Hypothalamus (tissue), 51 donors: ENCODE measurements at regions not wholly inside any gene's neighbourhood (a gene's known extent, or its start where the extent isn't known, plus 50 kb on each side); places are given as distances from the start of the nearest gene placed in this dataset.
"Not testable (repeated sequence)": the region's sequence is repeated elsewhere in the genome, so short reads cannot be mapped to it uniquely, and the experiment has no call there.

Source experiments
- DNase-seq, 51 donors: peaks; one replicate each; lab custom pipeline; 2025; lab: John Stamatoyannopoulos, UW

DNA sequence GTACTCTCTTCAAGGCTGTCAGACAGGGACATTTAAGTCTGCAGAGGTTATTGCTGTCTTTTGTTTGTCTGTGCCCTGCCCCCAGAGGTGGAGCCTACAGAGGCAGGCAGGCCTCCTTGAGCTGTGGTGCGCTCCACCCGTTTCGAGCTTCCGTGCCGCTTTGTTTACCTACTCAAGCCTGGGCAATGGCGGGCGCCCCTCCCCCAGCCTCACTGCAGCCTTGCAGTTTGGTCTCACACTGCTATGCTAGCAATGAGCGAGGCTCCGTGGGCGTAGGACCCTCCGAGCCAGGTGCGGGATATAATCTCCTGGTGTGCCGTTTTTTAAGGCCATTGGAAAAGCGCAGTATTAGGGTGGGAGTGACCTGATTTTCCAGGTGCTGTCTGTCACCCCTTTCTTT lies 373.4 kb downstream of the DNAJB9 start:
- DNase-seq = not testable (repeated sequence)

DNA sequence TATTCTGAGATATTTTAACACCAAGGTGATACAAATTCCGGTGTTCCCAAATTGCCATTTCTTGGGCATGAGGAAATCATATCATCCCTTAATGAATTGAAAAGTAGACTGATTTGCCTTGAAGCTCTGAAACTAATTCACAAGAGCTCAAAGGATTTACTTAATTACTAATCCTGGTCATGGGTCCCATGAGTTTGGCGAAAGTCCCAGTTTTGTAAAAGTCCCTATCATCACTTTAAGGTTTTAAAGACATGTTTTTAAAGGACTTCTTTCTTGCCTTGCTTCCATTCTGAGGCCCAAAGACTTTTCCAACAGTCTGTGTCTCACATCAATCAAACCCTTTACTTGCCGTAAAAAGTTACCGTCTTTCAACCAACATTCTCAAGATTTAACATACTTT lies 377.9 kb downstream of the DNAJB9 start:
- DNase-seq = no peak

DNA sequence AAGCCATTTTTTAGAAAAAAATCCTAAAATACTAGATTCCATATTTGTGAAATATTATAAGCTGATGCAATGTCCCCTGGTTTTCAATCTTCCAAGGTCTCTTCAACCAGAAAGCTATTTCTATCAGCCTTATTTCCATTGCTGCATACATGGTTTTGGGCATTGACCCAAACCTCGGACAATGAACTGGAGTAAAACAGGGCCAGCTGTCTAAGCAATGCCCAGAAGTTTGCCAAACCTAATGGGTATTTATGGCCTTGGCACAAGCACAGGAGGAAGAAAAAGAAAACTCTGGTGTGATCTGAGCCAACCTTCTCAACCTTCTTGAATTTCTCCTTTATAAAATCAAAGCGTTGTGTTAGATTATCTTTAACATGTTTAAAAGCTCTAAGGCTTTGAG lies 402.3 kb downstream of the DNAJB9 start:
- peak in 1 of 51 donors; percentile 12 for DNase-seq

DNA sequence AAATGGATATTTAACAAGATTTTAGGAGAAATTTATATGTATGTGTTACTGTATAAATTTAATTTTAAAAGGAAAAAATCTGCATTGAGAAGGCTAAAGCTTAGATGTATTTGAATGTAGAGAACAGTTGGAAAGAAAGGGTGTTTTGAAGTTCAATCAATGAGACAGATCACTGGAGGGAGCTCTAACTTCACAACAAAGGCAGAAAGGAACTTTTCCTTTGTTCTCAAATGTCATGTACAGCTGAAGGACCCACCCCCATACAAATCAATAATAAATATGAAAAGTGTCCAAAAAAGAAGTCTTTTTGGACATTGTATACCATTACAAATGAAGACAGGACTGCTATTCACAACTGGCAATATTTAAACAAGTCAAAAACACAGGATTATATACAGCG lies 403.4 kb downstream of the DNAJB9 start:
- DNase-seq = no peak

DNA sequence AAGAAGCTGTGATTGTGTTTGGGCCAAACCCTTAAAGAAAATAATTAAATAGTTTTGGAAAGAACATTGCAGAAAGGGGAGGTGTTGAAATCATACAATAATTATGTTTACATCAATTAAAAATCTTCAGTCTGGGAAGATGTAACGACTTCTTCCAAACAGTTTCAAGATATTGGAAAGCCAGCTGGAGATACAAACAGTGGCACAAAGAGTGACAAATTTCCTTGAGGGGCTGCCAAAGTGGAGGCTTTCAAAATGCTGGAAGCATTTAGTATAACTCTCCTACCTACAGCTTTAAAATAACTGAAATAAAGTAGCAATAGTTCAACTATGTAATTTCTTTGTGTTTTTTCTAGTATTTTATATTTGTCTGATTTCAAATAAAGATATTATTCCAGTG lies 405.0 kb downstream of the DNAJB9 start:
- no peak for DNase-seq

DNA sequence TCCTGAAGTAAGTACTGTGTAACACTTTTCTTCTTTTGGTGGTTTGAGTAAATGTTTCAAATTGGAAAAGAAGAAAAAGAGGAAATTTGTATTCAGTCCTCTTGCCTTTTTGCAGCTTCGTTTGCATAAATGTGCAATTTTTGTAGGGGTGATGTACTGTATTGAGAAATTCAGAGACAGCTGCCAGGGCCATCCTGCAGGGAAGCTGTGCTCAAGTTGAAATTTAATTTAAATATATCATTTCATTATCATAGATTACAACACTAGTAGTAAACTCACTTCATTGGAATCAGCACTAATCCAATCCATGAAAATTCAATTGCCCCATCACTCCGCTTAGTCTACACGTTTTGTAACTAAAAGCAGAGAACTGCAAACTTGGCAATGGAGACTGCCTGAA lies 415.4 kb downstream of the DNAJB9 start:
- no peak for DNase-seq

DNA sequence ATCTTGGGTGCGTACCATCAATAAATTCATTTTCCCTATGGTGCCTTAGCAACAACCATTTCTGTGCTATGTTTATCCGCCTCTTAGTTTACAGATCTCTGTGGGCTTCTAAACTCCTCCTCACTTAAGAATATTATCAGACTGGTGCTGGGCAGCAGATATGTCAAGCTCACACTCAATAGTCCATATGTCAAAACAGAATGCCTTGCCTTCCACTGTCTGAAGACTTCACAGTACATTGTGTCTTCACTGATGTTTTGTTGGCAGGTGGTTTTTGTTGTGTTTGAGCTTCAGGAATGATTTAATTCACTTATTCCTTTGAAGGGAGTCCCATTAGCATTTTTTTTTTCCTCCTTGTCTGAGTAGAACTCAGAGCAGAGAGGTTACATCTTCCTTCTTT lies 419.6 kb downstream of the DNAJB9 start:
- no peak for DNase-seq

DNA sequence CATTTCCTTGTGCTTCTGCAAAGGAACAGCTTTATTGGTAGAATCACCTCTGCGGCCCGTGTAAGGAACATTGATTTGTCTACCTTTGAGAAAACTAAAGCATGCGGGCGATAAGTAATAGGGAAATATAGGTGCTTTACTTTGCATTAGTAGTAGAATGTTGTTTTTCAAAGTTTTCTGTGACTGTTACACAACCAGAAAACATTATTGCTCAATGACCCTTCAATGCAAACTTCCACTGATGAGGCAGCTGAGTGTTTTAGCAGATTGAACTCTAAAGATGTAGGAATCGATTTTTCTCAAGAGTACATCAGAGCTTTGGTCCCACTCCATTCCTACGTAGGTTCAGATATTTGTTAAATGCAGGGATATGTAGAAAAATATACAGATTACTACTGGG lies 427.8 kb downstream of the DNAJB9 start:
- DNase-seq = no peak

DNA sequence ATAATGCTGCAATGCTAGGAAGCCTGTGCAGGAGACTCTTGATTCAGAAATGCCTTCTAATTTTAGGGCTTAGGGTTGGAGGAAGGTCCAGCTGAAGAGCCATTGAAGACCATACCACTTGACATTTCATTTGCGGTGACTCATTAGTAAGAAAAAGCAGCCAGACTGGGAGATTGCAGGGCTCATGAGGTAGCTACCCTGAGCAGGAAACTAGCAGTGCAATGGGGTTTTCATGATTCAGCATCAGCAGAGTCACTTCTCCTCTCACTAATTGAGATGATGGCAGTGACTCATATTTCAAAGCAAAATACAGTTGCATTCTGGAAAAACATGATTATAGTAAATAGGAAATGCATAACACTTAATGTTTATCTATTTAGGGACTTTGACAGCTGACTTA lies 434.1 kb downstream of the DNAJB9 start:
- DNase-seq = no peak

DNA sequence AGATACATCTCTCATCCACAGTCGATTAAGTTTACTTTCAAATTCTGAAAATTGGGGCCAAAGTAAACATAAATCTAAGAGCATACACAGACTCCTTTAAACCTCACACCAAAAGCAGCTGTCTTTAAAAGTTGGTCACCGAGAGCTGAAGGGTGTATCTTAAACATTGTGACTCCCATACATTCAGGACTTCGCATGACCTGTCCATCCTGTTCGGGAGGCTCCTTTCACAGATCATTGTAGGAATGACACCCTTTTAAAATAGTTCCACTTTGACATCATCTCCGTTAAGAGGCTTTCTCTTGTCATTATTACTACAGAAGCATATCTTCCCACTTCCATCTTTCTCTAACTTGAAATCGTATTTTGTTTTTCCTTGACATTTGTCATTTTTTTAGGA lies 440.0 kb downstream of the DNAJB9 start:
- no peak for DNase-seq

DNA sequence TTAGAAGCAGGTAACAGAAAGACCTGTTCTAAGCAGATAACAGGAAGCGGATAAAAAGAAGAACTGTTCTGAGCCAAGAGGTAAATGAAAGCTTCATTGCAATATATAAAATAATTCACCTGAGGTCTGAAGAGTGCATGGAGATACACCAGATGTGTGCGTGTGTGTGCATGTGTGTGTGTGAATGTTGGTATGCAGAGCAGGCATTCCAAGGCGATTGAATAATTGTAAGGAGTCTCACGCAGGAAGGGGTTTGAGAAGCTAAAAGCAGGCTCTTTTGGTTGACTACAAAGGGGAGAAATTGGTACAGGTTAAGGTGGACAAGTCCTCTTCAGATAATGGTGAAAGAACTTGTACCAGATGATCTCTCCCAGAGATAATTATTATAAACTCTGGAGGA lies 450.6 kb downstream of the DNAJB9 start:
- DNase-seq = no peak

DNA sequence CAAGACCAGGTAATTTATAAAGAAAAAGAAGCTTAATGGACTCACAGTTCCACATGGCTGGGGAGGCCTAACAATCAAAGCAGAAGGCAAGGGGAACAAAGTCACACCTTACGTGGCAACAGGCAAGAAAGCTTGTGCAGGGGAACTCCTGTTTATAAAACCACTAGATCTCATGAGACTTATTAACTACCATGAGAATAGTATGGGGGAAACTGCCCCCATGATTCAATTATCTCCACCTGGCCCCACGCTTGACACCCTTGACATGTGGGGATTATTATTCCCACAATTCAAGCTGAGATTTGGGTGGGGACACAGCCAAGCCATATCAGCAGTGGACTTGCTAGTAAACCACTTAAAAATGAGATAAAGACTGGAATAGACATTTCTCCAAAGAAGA lies 451.7 kb downstream of the DNAJB9 start:
- no peak for DNase-seq

DNA sequence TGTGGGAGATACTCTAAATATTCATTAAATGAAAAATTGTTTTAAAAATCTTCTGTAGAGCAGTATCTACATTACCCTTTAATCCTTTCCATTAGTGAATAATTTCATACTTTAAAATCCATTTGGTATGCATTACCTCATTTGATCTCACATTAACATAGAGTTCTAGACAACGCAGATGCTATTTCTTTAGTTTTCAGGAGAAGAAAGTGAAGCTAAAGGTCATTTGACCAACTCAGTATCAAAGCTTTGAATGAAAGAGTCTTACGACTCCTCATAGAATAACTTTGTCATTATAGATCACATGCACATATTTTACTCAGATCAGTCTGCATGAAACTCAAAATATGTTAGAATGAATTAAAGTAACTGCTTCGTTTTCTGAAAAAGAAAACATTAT lies 460.2 kb downstream of the DNAJB9 start:
- DNase-seq = no peak

DNA sequence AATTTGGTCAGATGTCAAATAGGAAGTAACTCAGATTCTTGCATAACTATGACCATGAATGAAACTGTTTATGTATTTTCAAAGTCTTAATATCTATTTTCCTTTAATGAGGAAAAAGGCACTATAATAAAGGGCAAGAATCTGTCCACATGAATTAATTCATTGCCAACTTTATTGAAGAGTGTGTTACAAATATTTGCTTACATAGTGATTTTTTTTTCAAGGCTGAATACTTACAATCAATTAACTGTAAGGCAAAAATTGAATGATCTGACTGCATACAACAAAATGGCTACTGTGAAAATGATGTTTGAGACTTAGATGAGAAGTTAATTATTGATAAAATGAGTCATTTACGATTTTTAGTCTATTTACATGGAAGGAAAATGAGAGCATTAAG lies 475.0 kb downstream of the DNAJB9 start:
- no peak for DNase-seq

DNA sequence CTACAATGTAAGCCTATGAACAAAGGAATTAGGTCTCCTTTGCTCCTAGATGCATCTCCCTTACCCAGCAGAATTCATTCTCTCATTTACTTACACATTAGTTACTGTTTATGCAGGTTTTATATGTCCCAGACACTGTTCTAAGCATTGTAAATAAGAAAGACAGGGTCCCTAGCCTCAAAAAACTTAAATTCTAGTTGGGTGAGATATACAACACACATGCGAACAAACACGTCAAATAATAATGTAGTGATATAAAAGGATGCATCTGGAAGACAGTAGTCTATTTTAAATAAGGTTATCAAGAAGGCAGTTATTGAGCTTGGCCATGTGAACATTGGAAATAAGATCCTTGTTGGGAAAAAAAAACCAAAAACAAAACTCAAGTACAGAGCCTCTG lies 479.7 kb downstream of the DNAJB9 start:
- no peak for DNase-seq

DNA sequence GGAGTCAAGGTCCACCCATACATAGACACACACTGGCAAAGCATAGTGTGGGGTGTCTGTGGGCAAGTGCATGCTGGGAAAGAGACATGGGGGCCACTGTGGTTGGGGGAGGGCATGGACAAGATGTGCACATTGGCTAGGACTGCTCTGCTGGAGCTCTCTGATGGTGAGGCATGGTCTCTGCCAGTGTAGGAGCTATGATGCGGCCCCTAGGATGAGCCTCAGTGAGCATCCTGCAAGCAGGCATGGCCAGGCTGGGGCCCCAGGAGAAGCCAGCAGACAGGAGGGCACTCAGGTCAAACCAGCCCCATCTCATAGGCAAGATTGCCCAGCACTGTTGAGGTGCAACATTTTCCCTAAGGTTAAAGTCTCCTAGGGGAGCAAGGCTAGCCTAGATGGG lies 489.4 kb downstream of the DNAJB9 start:
- DNase-seq = no peak

DNA sequence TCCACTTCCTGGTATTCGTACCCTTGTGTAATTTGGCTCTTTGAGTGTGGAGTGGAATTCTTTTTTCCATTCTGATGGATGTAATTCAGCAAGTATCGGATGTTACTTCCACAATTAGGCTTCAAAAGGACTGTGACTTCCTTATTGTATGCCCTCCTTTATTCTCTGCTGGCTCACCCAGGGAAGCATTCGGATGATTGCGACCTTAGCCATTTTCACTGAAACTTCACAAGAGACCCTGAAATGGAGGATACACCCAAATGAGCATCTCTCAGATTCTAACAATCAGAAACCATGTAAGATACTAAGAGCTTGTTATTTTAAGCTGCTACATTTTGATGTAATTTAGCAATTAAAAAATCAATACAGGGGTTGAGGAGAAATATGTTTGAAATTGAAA lies 493.1 kb downstream of the DNAJB9 start:
- no peak for DNase-seq

DNA sequence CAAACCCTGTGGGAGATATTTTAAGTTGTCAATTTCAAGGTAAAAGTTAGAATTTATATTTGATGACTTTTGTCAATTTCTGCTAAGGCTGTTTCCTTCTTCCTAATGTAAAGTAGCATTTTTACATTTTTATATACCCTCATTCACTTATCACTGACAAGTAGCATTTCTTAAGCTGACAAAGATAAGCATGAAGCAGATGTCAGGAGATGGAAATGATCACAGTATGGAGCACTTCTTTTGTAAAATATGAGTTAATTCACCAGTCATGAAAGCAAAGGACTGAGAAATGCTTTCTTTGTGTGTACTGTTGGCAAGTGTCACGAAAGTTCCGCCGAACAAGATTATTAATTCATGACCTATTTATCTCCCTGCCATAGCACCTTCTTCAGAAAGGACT lies 503.9 kb downstream of the DNAJB9 start:
- no peak for DNase-seq

DNA sequence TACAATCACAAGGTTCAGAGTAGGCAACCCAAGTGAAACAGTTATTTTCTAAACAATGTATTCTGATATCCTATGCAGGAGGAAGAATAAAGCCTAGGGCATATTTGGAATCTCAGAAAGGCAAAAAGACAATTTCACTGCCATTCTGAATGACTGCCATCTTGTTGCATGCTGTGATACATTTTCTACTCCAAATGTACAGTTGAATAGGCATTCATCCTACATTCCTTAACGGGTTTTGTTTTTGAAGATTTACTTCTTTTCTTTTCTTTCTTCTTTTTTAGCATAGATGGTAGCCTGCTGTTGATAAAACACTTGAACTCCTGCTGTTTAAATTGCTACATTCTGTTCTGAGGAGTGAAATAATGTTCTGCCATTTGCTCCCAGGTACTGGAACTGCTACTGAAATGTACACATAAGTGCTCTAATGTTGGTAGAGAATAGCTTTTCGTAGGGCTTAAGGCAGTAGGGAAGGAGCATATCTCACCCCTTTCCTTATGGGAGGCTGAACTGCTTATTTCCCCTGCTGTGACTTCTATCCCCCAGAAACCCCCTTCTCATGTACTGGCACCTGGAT lies 506.8 kb downstream of the DNAJB9 start:
- DNase-seq = no peak

DNA sequence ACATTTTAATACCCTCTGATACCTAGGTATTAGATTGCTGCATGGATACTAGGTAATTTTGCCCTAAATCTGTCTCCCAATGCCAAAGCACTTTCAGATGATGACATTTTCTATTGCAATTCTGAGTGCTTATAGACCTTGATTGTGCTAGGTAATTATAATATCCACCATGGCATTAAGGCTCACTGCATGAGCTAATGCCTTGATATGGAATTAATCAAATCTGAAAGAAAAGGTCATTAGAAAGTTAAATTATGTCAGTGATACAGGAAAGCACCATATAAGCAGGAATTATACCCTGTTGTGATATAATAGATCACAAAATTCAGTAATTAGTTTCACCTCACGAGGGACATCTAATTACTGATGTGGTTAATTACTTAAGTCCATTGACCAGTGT lies 521.4 kb downstream of the DNAJB9 start:
- DNase-seq = no peak

DNA sequence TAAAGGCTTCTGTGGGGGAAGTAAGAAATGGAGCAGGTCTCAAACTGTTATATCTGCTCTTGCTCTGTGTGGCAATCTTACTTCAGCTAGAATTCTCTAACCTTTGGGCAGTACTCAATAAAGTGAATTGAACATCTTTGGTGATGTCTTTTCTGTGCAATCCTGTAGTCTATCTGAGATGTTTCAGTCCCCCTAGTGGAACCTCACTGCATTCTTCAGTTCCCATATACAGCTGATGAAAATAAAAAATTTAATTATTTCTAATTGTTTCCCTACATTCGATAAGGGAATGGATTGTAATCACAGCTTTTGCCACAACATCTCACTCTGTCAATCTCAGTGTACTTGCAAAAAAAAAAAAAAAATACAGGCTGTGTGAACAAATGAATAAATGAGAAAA lies 522.6 kb downstream of the DNAJB9 start:
- DNase-seq = no peak

DNA sequence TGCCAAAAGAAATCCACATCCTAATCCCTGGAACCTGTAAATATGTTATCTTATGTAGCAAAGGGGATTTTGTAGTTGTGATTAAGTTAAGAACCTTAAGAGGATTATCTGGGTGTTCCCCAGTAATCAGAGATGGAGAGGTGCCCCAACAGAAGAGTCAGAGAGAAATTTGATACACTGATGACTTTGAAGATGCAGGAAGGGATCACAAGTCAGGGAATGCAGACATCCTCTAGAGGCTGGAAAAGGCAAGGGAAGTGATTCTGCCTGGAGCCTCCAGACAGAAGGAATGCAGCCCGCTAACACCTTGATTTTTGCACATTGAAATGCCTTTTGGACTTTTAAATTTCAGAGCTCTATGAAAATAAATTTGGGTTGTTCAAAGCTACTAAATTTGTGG lies 531.7 kb downstream of the DNAJB9 start:
- DNase-seq = no peak

DNA sequence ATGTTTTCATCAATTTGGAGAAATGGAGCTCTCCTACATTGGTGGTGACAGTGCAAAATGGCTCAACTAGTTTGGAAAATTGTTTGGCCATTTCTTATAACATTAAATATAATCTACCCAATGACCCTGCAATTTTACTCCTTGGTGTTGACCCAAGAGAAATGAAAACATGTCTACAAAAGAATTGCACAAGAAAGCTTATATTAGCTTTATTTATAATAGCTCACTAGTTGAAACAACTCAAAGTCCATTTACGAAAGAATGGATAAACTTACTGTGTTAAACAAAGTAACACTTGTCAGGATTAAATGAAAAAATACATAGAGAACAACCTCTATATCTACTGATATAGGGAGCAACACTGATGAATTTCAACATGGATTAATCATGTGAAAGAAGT lies 539.9 kb downstream of the DNAJB9 start:
- no peak for DNase-seq

DNA sequence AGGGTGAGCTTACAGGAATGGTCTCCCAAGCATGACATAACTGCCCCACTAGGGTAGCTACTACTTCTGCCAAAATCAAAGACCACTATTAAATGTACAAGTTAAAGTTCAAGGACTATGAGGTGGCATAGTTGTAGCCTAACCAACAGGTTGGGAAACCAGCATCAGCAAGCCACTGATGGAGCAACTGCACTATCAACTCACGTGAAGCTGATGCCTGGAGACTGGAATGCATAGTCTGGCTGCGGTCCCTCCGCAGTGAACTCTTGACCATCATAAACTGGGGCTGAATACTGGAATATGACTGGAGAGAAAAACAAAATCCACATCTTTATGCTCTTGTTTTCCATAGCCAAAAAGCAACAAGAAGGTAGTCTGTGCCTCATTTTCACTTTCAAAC lies 541.4 kb downstream of the DNAJB9 start:
- DNase-seq = no peak
